CD4-positive, alpha-beta T cell (primary cell): ENCODE measurements at regions not wholly inside any gene's neighbourhood (a gene's known extent, or its start where the extent isn't known, plus 50 kb on each side); places are given as distances from the start of the nearest gene placed in this dataset.

Source experiments
- ATAC-seq: fragments of 200-7000 bp; cut with Tn5 transposase; one replicate; pipeline ENCODE4 v1.10.0; 2022; ENCODE audit warnings: mild to moderate bottlenecking; ENCODE audit not compliant: poor library complexity
- CTCF ChIA-PET: fragments of 350-600 bp; sonication (Branson Sonifier 250); formaldehyde crosslinking; loops from one replicate; lab custom pipeline; 2021; ENCODE audit warnings: antibody characterized with exemption, inconsistent platforms; lab: Charles Lee
- POLR2A ChIA-PET: fragments of 350-600 bp; sonication (Branson Sonifier 250); formaldehyde crosslinking; loops from one replicate; lab custom pipeline; 2021; ENCODE audit warnings: antibody characterized with exemption, inconsistent platforms; lab: Charles Lee
- DNase-seq, 14 experiments: peaks; one replicate each; pipeline ENCODE4 v3.0.0-alpha.2; 2013 to 2020; ENCODE audit warnings: mixed read lengths in 2 of 14
- H3K27ac ChIP-seq, 2 donors: one replicate each; pipeline versions ENCODE4 v1.5.1 to v1.7.0; 2013; ENCODE audit warnings: low read length in 2 of 2, low read depth in 1 of 2, mild to moderate bottlenecking in 1 of 2
- H3K27me3 ChIP-seq, 2 experiments: 1 replicate in 1 of 2; 2 replicates in 1 of 2; pipeline versions ENCODE4 v1.6.1 to v1.7.0; 2013; ENCODE audit warnings: low read length in 2 of 2, control low read depth in 1 of 2, mild to moderate bottlenecking in 1 of 2, moderate library complexity in 1 of 2; ENCODE audit not compliant: insufficient read depth in 2 of 2, control insufficient read depth in 1 of 2
- H3K36me3 ChIP-seq: one replicate; pipeline ENCODE4 v1.6.1; 2013; ENCODE audit warnings: low read length, control low read depth; ENCODE audit not compliant: insufficient read depth
- H3K4me1 ChIP-seq: one replicate; pipeline ENCODE4 v1.6.1; 2013; ENCODE audit warnings: low read length, control low read depth; ENCODE audit not compliant: insufficient read depth
- H3K4me3 ChIP-seq: one replicate; pipeline ENCODE4 v1.5.1; 2013; ENCODE audit warnings: mild to moderate bottlenecking, low read length, moderate library complexity
- H3K9me3 ChIP-seq, 2 experiments: 1 replicate in 1 of 2; 2 replicates in 1 of 2; pipeline versions ENCODE4 v1.6.1 to v1.7.0; 2013; ENCODE audit warnings: low read length in 2 of 2, mild to moderate bottlenecking in 2 of 2, control low read depth in 1 of 2, moderate library complexity in 1 of 2; ENCODE audit not compliant: control insufficient read depth in 1 of 2, insufficient read depth in 1 of 2
- H3K27ac Mint-ChIP-seq: one replicate; pipeline ENCODE4 v1.8.0; 2020; ENCODE audit warnings: mixed read lengths
- H3K27me3 Mint-ChIP-seq: one replicate; pipeline ENCODE4 v1.8.0; 2021; ENCODE audit warnings: mixed read lengths
- H3K36me3 Mint-ChIP-seq: one replicate; pipeline ENCODE4 v1.8.0; 2021; ENCODE audit warnings: low read depth, mixed read lengths
- H3K4me1 Mint-ChIP-seq: one replicate; pipeline ENCODE4 v1.8.0; 2021; ENCODE audit warnings: low read depth, mixed read lengths
- H3K4me3 Mint-ChIP-seq: one replicate; pipeline ENCODE4 v1.8.0; 2020; ENCODE audit warnings: mild to moderate bottlenecking, mixed read lengths
- H3K9me3 Mint-ChIP-seq: one replicate; pipeline ENCODE4 v1.8.0; 2020; ENCODE audit warnings: mixed read lengths
- CTCF ChIP-seq: fragments of 200-600 bp; IDR thresholded peaks from one replicate; pipeline ENCODE4 v1.8.0; 2022; ENCODE audit warnings: antibody characterized with exemption, mild to moderate bottlenecking
- intact Hi-C, 2 experiments: fragments of 100-400 bp; cut with DNase I in 1 of 2; cut with micrococcal nuclease in 1 of 2; formaldehyde crosslinking; loops; one replicate each; pipeline versions ENCODE4 v1.15.1 to v1.9.0; 2023 to 2025; cut with DNase I, micrococcal nuclease

GRCh38 chr6:147138835-147139234 lies 65.4 kb upstream of the STXBP5 start:
- Mint-ChIP-seq H3K27ac (no peak overlapping the region), H3K4me3 (no peak overlapping the region), H3K36me3 (no peaks in the 10 kb centered on the region), H3K27me3 (no peaks in the 10 kb centered on the region), H3K4me1 (peaks cover 2% of the 10 kb centered on the region), H3K9me3 (peaks cover 2% of the 10 kb centered on the region)
- Histone ChIP-seq H3K36me3 (no peaks in the 10 kb centered on the region), H3K27me3 (no peaks in the 10 kb centered on the region), H3K4me1 (no peaks in the 10 kb centered on the region), H3K9me3 (no peaks in the 10 kb centered on the region), H3K27ac (no peak overlapping the region), H3K4me3 (no peak overlapping the region)
- no peak for TF ChIP-seq CTCF
- DNase-seq (no peak), ATAC-seq (no peak)
- intact Hi-C loops: no loop called here
- POLR2A ChIA-PET: no interaction called here
- CTCF ChIA-PET: no interaction called here

- no peak for ATAC-seq
- Histone ChIP-seq H3K4me3 (no peak overlapping the region), H3K27me3 (no peaks in the 10 kb centered on the region), H3K36me3 (no peaks in the 10 kb centered on the region), H3K4me1 (no peaks in the 10 kb centered on the region), H3K27ac (no peak overlapping the region), H3K9me3 (no peaks in the 10 kb centered on the region)
- DNase-seq: no peak
- no peaks in the 10 kb centered on the region for H3K36me3 Mint-ChIP-seq
- intact Hi-C loops: no loop called here
- CTCF ChIA-PET: no interaction called here
- TF ChIP-seq CTCF: no peak
- no peaks in the 10 kb centered on the region for H3K9me3 Mint-ChIP-seq
- H3K27ac Mint-ChIP-seq: no peak overlapping the region
- POLR2A ChIA-PET: interaction anchor here (0.7 kb wide), 1 partner anchor 15 kb away, joined by 3 read pairs; no protein-coding TSS in a partner anchor
- H3K4me1 Mint-ChIP-seq: no peaks in the 10 kb centered on the region
- H3K27me3 Mint-ChIP-seq: no peaks in the 10 kb centered on the region
- no peak overlapping the region for H3K4me3 Mint-ChIP-seq
Observed at GRCh38 chr6:147141711-147142308, 62.4 kb upstream of the STXBP5 start.

GRCh38 chr6:147142684-147143245 lies 61.5 kb upstream of the STXBP5 start:
- no peak for ATAC-seq

More at GRCh38 chr6:147142684-147143245, 61.5 kb upstream of the STXBP5 start:
- Histone ChIP-seq H3K9me3 (no peaks in the 10 kb centered on the region), H3K27me3 (no peaks in the 10 kb centered on the region), H3K4me3 (no peak overlapping the region), H3K27ac (no peak overlapping the region), H3K4me1 (no peaks in the 10 kb centered on the region), H3K36me3 (no peaks in the 10 kb centered on the region)
- no peaks in the 10 kb centered on the region for H3K4me1 Mint-ChIP-seq
- H3K27ac Mint-ChIP-seq: no peak overlapping the region
- POLR2A ChIA-PET: interaction anchor here (0.7 kb wide), 1 partner anchor 14 kb away, joined by 3 read pairs; no protein-coding TSS in a partner anchor
- no peak overlapping the region for H3K4me3 Mint-ChIP-seq
- DNase-seq: no peak
- CTCF ChIA-PET: no interaction called here
- no peaks in the 10 kb centered on the region for H3K27me3 Mint-ChIP-seq
- no peaks in the 10 kb centered on the region for H3K9me3 Mint-ChIP-seq
- intact Hi-C loops: no loop called here
- TF ChIP-seq CTCF: no peak
- H3K36me3 Mint-ChIP-seq: no peaks in the 10 kb centered on the region
